VCaP (cell line): ENCODE measurements at regions not wholly inside any gene's neighbourhood (a gene's known extent, or its start where the extent isn't known, plus 50 kb on each side); places are given as distances from the start of the nearest gene placed in this dataset.

ENCODE experiments used
- H3K27ac ChIP-seq: fragments of 450-650 bp; 2 replicates; pipeline ENCODE4 v1.5.1; 2017
- TF ChIP-seq, protein P1 (sequence below): fragments of 450-650 bp; conservative IDR thresholded peaks from 2 replicates; pipeline ENCODE4 v1.5.1; 2017; ENCODE audit warnings: mild to moderate bottlenecking, moderate library complexity

DNA sequence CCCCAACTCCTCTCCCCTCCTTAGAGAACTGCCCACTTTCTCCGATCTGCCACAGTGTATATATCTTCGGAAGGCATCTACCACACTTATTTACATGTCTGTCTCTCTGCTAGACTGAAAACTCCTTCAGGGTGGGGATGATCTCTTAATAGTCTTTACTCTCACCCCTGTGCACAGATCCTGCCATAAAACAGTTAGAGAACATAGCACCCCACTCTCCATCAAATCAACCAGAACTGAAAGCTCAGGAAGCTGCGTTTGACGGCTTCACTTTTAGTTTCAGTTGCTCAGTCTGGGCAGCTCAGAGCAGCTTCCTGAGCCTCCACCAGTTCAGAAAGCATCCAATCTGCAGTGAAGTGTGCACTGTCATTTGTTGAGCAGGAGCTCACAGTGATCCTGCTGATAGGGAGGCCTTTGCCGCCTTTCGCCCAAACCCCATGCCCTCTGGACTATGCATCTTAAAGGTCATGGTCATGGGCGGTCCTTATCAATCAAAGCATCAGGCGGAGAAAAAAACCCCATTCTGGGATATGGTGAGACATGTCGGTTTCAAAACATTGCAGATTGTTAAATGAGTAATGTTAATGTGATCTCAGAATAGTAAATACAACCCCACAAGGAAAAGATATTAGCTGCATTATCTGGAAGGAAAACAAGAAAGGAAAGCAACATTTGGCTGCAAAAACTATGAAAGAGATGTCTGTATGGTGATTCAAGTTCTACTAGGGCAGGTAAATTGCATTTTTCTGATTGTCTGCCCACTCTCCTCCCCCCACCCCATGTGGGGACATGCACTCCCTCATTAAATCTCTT is 167.1 kb upstream of the ADO start:
- TF ChIP-seq, protein P1, sequence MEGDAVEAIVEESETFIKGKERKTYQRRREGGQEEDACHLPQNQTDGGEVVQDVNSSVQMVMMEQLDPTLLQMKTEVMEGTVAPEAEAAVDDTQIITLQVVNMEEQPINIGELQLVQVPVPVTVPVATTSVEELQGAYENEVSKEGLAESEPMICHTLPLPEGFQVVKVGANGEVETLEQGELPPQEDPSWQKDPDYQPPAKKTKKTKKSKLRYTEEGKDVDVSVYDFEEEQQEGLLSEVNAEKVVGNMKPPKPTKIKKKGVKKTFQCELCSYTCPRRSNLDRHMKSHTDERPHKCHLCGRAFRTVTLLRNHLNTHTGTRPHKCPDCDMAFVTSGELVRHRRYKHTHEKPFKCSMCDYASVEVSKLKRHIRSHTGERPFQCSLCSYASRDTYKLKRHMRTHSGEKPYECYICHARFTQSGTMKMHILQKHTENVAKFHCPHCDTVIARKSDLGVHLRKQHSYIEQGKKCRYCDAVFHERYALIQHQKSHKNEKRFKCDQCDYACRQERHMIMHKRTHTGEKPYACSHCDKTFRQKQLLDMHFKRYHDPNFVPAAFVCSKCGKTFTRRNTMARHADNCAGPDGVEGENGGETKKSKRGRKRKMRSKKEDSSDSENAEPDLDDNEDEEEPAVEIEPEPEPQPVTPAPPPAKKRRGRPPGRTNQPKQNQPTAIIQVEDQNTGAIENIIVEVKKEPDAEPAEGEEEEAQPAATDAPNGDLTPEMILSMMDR: no peak
- no peak overlapping the region for H3K27ac ChIP-seq

DNA sequence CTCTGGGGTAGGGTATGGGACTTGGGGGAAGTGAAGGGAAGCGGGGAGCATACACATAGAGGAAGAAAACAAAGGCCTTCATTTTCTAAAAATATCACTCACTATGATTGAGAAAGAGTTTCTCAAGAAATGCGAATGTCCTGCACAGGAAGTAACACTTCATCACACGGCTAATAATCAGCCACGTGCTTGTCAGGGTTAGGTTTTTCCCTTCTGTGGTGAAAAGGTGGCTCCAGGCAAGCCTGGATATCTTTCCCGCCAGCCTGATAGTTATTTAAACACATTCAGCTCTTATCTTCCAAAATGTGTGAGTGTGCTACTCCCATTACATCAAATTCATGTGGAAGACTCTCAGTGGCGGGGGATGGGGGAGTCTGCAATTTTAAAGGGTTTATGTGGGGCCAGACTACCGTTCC is 166.4 kb upstream of the ADO start:
- TF ChIP-seq, protein P1: no peak
- H3K27ac ChIP-seq: no peak overlapping the region

DNA sequence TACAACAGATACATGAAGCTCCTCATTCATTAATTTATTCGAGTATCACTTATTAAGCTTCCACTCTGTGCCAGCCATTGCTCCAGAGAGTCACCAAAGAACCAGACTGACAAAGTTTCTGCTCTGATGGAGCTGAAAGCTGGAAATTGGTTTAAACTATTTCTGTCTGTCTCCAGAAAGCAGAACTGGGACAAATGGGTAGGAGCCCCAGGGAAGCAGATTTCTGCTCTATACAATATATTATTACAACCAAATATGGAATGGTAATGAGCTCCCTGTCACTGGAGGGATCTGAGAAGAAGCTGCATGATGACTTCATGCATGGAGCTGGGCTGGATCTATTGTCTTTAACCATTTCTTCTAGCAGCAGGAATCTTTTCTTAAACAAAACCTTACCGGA is 165.4 kb upstream of the ADO start:
- H3K27ac ChIP-seq: no peak overlapping the region
- TF ChIP-seq, protein P1: no peak

DNA sequence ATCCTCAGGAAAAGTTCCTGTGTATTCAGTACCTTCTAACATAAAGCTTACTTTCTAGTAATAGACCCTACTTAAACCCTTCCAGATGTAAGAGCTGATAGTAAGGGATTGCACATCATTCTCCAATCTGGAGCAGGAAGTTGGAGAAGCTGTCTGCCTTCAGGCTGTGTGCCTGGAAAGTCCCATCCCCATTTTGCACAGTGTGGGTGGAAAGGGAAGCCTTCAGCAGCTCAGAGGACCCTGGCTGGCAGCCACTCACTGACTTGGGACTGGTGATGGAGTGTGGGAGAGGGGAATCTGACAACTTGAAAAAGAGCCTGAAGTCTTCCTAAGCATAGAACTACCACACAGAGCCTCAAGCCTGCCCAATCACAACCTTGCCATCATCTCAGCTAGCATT is 164.1 kb upstream of the ADO start:
- TF ChIP-seq, protein P1: no peak

DNA sequence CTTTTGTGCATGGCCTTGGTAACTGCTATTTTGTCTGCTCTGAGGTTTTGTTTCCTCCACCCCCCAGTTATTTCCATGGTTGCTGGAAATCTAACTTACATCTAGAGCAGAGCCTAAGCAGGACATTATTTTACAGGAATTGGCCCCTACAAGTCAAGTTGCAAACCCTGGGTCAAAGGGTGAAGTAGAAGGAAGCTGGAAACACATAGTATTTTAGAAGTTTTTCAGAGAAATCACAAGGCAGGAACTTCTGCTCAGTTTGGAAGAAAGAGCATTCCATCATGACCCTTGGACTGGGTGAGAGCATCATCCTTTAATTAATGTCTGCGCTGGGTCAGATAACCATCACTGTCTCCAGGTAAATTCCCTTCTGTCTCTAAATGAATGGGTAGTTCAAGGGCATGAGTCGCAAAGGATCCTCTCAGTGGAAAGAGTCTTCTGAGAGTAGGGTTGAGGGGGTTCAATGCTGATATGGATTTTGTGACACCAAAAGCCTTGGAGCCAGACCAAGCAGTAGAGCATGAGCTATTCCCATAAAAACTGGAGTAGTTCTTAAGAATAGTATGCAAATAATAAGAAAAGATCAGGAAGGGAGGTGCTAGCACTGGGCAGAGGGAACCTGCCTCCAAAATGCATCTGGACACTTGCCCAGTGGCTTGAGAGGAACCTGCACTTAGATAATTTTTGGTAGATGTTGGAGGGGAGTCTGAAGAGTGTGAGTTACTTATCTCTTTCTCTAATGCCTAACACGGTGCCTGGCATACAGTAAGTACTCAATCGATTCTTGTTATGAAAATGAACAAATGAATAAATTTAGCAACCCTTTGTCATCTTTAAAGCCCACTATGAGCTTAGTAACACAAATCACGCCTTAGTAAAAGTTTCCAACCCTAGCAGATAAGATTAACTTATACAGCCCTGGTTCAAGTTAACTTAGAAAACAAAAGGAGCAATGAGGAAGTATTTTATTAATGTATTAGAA is 160.6 kb upstream of the ADO start:
- TF ChIP-seq, protein P1: no peak
- no peak overlapping the region for H3K27ac ChIP-seq

More for the DNA sequence above, 164.1 kb upstream of the ADO start:
- no peak overlapping the region for H3K27ac ChIP-seq

DNA sequence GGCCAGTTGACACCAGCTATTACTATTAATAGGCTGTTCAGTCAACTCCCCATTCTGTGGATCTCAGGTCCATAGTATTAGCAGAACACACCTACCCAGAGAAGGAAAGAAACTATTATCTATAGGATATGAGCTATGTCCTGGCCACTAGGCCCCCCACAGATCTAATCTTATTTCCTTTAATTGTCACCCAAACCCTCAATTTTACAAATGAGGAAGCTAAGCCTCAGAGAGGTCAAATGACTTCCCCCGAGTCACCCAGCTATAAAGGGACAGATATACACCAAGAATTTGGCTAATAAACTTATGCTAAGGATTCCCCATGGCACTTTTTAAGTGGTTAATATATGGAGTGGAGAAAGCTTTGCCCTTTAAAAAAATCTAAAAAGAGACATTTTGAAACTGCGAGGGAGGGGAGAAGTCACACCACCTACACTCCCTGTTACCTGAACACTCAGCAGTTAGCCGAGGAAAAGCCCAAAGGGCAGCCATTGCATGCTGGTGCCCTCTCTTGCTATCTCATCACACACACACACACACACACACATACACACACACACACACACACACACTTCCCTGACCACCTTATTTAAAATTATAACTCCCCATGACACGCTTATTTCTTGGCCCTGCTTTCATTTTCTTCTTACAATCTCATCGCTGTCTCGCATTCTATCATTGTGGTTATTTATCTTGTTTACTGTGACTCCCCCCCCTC is 157.0 kb upstream of the ADO start:
- H3K27ac ChIP-seq: no peak overlapping the region
- TF ChIP-seq, protein P1: no peak
